Activated gamma-delta T cell treated with anti-CD3 and anti-CD28 coated beads, Interleukin-2, amount 50 U/mL, for 16 hours (primary cell): ENCODE measurements at regions not wholly inside any gene's neighbourhood (a gene's known extent, or its start where the extent isn't known, plus 50 kb on each side); places are given as distances from the start of the nearest gene placed in this dataset.

Source experiments
- DNase-seq: peaks from one replicate; pipeline ENCODE4 v3.0.0-alpha.2; 2020; ENCODE audit warnings: low read depth

DNA sequence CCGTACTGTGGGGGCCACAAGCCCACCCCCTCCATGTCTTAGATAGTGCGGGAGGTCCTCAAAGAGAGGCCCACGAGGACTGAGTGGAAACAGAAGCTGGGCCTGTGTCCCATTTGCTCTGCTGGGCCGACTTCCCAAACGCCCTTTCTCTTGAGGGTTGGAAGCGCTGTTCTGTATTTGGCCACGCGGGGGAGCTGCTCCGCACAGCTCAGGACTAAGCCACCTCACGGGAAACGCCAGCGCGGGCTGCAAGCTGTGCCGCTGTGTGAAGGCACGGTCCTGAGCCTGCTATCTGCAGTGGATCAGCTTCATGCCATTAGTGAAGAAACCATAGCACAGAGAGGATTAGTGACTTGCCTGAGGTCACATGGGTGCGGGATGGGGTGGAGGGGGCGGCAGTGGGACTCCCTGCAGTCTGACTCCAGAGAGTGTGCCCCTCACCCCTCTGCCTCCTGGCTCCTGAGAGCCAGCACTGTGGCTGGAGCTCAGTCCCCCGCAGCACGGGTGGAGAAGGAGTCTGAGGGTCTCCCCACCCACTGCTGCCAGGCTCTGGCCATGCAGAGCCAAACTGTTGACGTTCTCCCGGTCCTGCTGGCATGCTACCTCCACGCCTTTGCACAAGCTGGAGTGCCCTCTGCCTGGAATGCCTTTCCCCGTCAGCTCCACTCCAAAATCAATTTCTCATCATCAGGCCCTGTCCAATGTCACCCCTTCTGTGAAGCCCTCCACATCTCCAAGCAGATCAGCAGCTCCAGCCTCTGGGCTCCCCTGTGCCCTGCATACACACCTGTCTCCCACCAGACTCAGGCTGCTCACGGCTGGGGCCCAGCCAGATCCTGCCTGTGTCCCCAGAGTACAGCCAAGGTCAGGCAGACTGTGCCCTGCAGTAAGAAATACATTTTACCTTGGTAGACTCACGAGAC, 51.5 kb upstream of the LRRC32 start:
- peak; percentile 59 for DNase-seq

DNA sequence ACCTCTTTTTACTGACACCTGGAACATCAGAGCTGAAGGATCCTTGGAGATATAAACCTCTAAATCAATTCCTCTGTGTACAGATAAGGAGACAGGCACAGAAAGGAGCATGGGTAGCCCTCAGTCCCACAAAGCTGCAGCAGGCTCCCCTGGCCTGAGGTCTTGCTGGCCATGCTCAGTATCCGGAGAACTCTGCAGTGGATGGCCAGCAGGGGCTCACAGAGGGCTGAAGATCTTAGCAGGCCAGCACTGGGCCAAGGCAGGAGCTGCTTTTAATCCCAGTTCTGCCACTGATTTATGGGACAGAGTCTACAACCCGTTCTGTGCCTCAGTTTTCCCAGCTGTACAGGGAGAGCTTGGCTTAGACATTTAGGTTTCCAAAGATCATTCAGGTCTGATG, 52.6 kb upstream of the LRRC32 start:
- DNase-seq = no peak

DNA sequence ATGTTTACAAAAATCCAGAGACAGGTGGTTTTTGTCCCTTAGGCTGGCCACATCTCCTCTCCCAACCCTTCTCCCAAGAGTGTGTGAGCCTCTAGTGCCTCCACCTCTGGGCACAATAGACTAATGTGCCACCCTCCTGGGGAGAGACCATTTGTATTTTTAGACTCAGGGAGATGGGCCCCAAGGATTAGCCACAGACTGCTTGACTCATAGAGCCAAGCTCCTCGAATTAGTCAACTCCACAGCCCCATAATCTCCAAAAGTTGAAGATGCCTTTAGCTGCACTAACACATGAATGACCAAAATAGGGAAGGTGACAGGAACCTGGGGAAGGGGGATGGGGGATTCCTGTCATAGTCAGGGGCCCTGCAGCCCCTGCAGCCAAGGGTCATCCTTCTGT, 53.0 kb upstream of the LRRC32 start:
- no peak for DNase-seq

GRCh38 chr11:76724171-76724768, 53.7 kb upstream of the LRRC32 start:
- no peak for DNase-seq

GRCh38 chr11:76728227-76728626, 54.9 kb upstream of the TSKU start:
- DNase-seq = no peak

DNA sequence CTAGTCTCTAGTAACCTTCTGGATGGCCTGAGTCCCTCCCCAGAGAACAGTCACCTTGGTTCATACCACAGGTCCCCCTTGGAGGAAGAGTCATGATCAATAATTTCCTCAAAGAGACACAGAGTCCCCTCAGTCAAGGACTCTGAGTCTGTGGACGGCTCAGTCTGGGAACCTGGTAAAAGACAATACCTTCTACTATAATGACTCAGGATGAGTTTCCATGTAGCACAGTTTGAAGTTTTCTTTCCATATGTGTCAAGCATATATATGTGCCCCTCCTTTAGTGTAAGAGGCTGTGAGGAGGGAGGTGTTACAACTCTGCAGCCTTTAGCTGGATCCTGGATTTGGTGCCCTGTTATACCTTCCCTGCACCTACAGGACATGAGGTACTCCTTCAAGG, 54.4 kb upstream of the TSKU start:
- DNase-seq = no peak

- no peak for DNase-seq
Measured at GRCh38 chr11:76729214-76729613, 53.9 kb upstream of the TSKU start.

DNA sequence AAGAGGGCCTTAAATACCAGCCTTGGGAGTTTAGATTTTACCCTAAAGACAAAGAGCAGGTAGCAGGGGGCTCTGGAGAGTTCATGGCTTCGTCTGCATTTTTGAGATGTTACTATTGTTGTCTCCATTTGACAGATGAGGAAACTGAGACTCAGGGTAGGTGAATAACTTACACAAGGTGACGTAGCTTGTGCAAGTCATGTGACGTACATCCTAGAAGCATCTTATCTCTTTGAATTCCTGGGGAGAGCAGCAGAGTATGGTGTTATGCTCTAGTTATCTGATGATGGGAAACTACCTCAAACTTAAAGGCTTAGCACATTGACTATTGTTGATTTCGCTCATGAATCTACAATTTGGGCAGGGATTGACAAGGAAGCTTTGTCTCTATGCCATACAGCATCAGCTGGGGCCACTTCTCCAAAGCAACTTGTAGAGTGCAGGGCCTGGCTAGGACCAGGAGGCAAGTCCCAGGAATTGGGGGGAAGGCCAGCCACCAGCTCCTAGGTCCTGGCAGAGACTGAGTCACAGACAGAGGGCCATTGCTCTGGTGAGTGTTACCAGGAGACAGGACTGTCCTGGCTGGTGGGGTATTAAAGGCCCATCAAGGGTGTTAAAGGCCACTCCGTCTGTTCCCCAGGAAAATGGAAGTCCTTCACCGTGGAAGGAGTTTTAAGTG, 52.1 kb upstream of the TSKU start:
- DNase-seq = no peak

DNA sequence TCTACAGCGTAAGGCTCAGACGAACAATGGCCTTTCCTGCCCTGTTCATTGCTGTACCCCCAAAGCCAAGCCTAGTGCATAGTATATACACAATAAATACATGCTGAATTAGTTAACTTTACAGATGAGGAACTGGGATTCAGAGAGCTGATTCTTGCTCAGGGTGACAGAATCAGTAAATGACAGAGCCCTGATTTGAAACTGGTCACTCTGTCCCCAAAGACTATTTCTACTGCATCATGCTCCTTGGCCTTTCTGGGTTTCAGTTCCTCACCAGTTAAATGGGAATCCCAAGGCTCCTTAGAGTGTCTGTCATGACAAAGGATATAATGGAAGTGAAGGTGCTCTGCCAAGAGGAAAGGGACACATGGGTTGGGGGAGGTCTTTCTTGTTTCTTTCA, 50.5 kb upstream of the TSKU start:
- DNase-seq = no peak
